K562 (cell line): ENCODE measurements at regions not wholly inside any gene's neighbourhood (a gene's known extent, or its start where the extent isn't known, plus 50 kb on each side); places are given as distances from the start of the nearest gene placed in this dataset.

Experiments used
- ATAC-seq: fragments of 200-7000 bp; cut with Tn5 transposase; 3 replicates; pipeline ENCODE4 v1.9.1; 2020; ENCODE audit warnings: moderate library complexity
- BruUV-seq: library from RNA; stranded (reverse); fragments of 400-500 nt; replicated peaks from 2 replicates; lab custom pipeline; 2021; lab: Mats Ljungman, UMichigan
- CTCF ChIA-PET: fragments of 300-600 bp; formaldehyde crosslinking; extraction: SDS; loops from one replicate; lab custom pipeline; 2021; ENCODE audit warnings: low intra/inter-chr PET ratio; lab: Yijun Ruan, JAX
- POLR2A ChIA-PET: fragments of 300-600, 350-650 bp; sonication (Branson Sonifier 250); formaldehyde crosslinking; extraction: SDS; loops from one replicate; lab custom pipeline; 2021; ENCODE audit warnings: antibody characterized with exemption, inconsistent platforms; lab: Yijun Ruan, JAX
- DNase-seq, 4 experiments: peaks; one replicate each; pipeline versions ENCODE4 v3.0.0 to v3.0.0-alpha.2; 2011 to 2018; ENCODE audit warnings: low spot score in 3 of 4, mixed read lengths in 3 of 4; ENCODE audit errors: extremely low read depth in 1 of 4
- FAIRE-seq: peaks from 2 replicates; lab custom pipeline; 2011; peaks lifted over from hg19 to GRCh38; lab: Jason Lieb, UNC
- H2AFZ ChIP-seq: 2 replicates; pipeline ENCODE4 v1.6.0; 2011; ENCODE audit warnings: low read depth, low read length, control low read depth, inconsistent platforms
- H3K27ac ChIP-seq: fragments of 200-600 bp; 3 replicates; pipeline ENCODE4 v1.8.0; 2011; ENCODE audit warnings: low read depth, mild to moderate bottlenecking, control low read depth, inconsistent platforms, low read length, moderate library complexity, mixed read lengths; ENCODE audit errors: extremely low read depth
- H3K27me3 ChIP-seq, 2 experiments: fragments of 300-600 bp in 1 of 2; 2 replicates in 1 of 2; 3 replicates in 1 of 2; pipeline versions ENCODE4 v1.6.0 to v1.8.0; 2011; ENCODE audit warnings: inconsistent platforms in 2 of 2, low read length in 2 of 2, mild to moderate bottlenecking in 1 of 2, mixed read lengths in 1 of 2, moderate library complexity in 1 of 2; ENCODE audit not compliant: control insufficient read depth in 2 of 2, insufficient read depth in 2 of 2
- H3K36me3 ChIP-seq: fragments of 300-600 bp; 3 replicates; pipeline ENCODE4 v1.8.0; 2011; ENCODE audit warnings: mild to moderate bottlenecking, low read length, inconsistent platforms; ENCODE audit not compliant: control insufficient read depth, insufficient read depth
- H3K4me1 ChIP-seq, 2 experiments: fragments of 200-600 bp in 1 of 2; replicated peaks in 1 of 2; 2 replicates in 1 of 2; 3 replicates in 1 of 2; pipeline versions ENCODE4 v1.5.1 to v1.8.0; 2011; ENCODE audit warnings: inconsistent platforms in 2 of 2, low read length in 2 of 2, mild to moderate bottlenecking in 1 of 2, mixed read lengths in 1 of 2, moderate library complexity in 1 of 2; ENCODE audit not compliant: control insufficient read depth in 2 of 2, insufficient read depth in 2 of 2
- H3K4me2 ChIP-seq: 2 replicates; pipeline ENCODE4 v1.6.1; 2011; ENCODE audit warnings: low read length, control low read depth, inconsistent platforms, mixed read lengths; ENCODE audit not compliant: insufficient read depth
- H3K4me3 ChIP-seq: fragments of 200-600 bp; sonication (generic), shearing (Covaris generic); 2 replicates; pipeline ENCODE4 v1.5.1; 2016; ENCODE audit warnings: control low read depth, inconsistent platforms
- H3K79me2 ChIP-seq: fragments of 200-600 bp; 3 replicates; pipeline ENCODE4 v1.8.0; 2011; ENCODE audit warnings: low read length, inconsistent platforms; ENCODE audit not compliant: control insufficient read depth, insufficient read depth
- H3K9ac ChIP-seq, 2 experiments: 2 replicates each; pipeline versions ENCODE4 v1.6.0 to v1.6.1; 2011; ENCODE audit warnings: low read depth in 2 of 2, low read length in 2 of 2, control low read depth in 1 of 2, inconsistent platforms in 1 of 2, mild to moderate bottlenecking in 1 of 2, mixed read lengths in 1 of 2; ENCODE audit not compliant: insufficient read depth in 1 of 2
- H3K9me1 ChIP-seq: one replicate; pipeline ENCODE4 v1.6.0; 2011; ENCODE audit warnings: inconsistent platforms, mild to moderate bottlenecking, low read length, moderate library complexity; ENCODE audit not compliant: control insufficient read depth, insufficient read depth
- H3K9me3 ChIP-seq: replicated peaks from 2 replicates; pipeline ENCODE4 v1.5.1; 2011; ENCODE audit warnings: low read depth, low read length, inconsistent platforms; ENCODE audit not compliant: control insufficient read depth, insufficient read depth
- H4K20me1 ChIP-seq: replicated peaks from 2 replicates; pipeline ENCODE4 v1.6.1; 2011; ENCODE audit warnings: low read length, inconsistent platforms, mixed read lengths; ENCODE audit not compliant: control insufficient read depth, insufficient read depth
- ATF7 ChIP-seq: fragments of 450-650 bp; IDR thresholded peaks from 2 replicates; pipeline ENCODE4 v1.7.1; 2014; ENCODE audit warnings: mild to moderate bottlenecking, moderate library complexity
- BCOR ChIP-seq: fragments of 450-650 bp; IDR thresholded peaks from 2 replicates; pipeline ENCODE4 v1.6.1; 2016
- E2F4 ChIP-seq: sonication (generic); formaldehyde crosslinking; IDR thresholded peaks from 2 replicates; pipeline ENCODE4 v1.8.0; 2022; ENCODE audit warnings: mild to moderate bottlenecking, low read depth, missing genetic modification reagents
- FOXP1 ChIP-seq: sonication (generic); formaldehyde crosslinking; IDR thresholded peaks from 2 replicates; pipeline ENCODE4 v1.8.0; 2022; ENCODE audit warnings: mild to moderate bottlenecking, missing genetic modification reagents
- HDAC6 ChIP-seq: IDR thresholded peaks from 2 replicates; pipeline ENCODE4 v1.6.1; 2012; ENCODE audit warnings: low read depth, mild to moderate bottlenecking, control low read depth, inconsistent platforms, low read length, moderate library complexity
- MIER1 ChIP-seq: fragments of 450-650 bp; IDR thresholded peaks from 2 replicates; pipeline ENCODE4 v1.6.1; 2016; ENCODE audit warnings: antibody characterized with exemption, mild to moderate bottlenecking, low read depth
- POLR2AphosphoS5 ChIP-seq: IDR thresholded peaks from 2 replicates; pipeline ENCODE4 v1.6.1; 2011; ENCODE audit warnings: mild to moderate bottlenecking, low read depth, low read length, moderate library complexity; ENCODE audit not compliant: control insufficient read depth, insufficient read depth
- POU5F1 ChIP-seq: fragments of 150-350 bp; IDR thresholded peaks from 2 replicates; pipeline ENCODE4 v1.6.1; 2014; ENCODE audit warnings: borderline replicate concordance, low read length, low read depth, mild to moderate bottlenecking; ENCODE audit not compliant: partially characterized antibody
- PTRF ChIP-seq: fragments of 450-650 bp; IDR thresholded peaks from 2 replicates; pipeline ENCODE4 v1.6.1; 2016; ENCODE audit warnings: mild to moderate bottlenecking, missing genetic modification characterization, missing compliant biosample characterization
- STAT6 ChIP-seq: sonication (generic); formaldehyde crosslinking; IDR thresholded peaks from 2 replicates; pipeline ENCODE4 v1.8.1; 2023; ENCODE audit warnings: mild to moderate bottlenecking, missing genetic modification reagents
- ZNF507 ChIP-seq: conservative IDR thresholded peaks from 2 replicates; pipeline ENCODE4 v1.6.1; 2017; ENCODE audit warnings: missing genetic modification characterization, missing compliant biosample characterization
- WGBS: fragments of 100-300 bp; shearing (Covaris generic); methylation state at CpG from one replicate; pipeline ENCODE4 v1.1.6; 2016; ENCODE audit warnings: low coverage, mixed read lengths; ENCODE audit not compliant: insufficient coverage; ENCODE audit errors: missing lambda C conversion rate; 5-methylcytosine and 5-hydroxymethylcytosine counted together
- in situ Hi-C: fragments of 300-500 bp; cut with MboI; formaldehyde crosslinking; loops from 4 replicates; pipeline ENCODE4 v1.15.0; 2018; ENCODE audit warnings: inconsistent platforms, mixed read lengths
- intact Hi-C: fragments of 100-400 bp; cut with micrococcal nuclease; formaldehyde crosslinking; loops from 2 replicates; pipeline ENCODE4 v1.14.2; 2022

GRCh38 chr1:37284053-37284452 lies 190.3 kb upstream of the ZC3H12A start:
- H2AFZ ChIP-seq: no peak overlapping the region
- H3K4me3 ChIP-seq: no peak overlapping the region
- CTCF ChIA-PET: no interaction called here
- 0% methylated on average over 4 of the region's 4 CpGs for WGBS
- POLR2A ChIA-PET: no interaction called here
- BruUV-seq: no TSS peak
- H3K4me2 ChIP-seq: no peak overlapping the region
- intact Hi-C loops (no loop called here), in situ Hi-C loops (no loop called here)
- no peak overlapping the region for H3K9ac ChIP-seq
- ATAC-seq (no peak), FAIRE-seq (no peak), DNase-seq (no peak)
- no peaks in the 10 kb centered on the region for H3K27me3 ChIP-seq
- no peaks in the 10 kb centered on the region for H3K9me3 ChIP-seq
- no peaks in the 10 kb centered on the region for H3K4me1 ChIP-seq
- no peaks in the 10 kb centered on the region for H3K9me1 ChIP-seq
- 0 out of 2 replicates have a peak, but pooled peaks cover 3% of the 10 kb centered on the region for H4K20me1 ChIP-seq
- H3K79me2 ChIP-seq: no peaks in the 10 kb centered on the region
- H3K27ac ChIP-seq: no peak overlapping the region
- no peaks in the 10 kb centered on the region for H3K36me3 ChIP-seq
- no peak for TF ChIP-seq ZNF507 (tag)
- TF ChIP-seq STAT6 (CRISPR knock-in tag): no peak
- TF ChIP-seq POLR2AphosphoS5: no peak
- no peak for TF ChIP-seq POU5F1
- TF ChIP-seq ATF7: no peak
- no peak for TF ChIP-seq PTRF
- no peak for TF ChIP-seq MIER1
- no peak for TF ChIP-seq BCOR
- no peak for TF ChIP-seq FOXP1 (CRISPR knock-in tag)
- no peak for TF ChIP-seq E2F4 (CRISPR knock-in tag)
- TF ChIP-seq HDAC6: no peak
